ENCODE measurements at regions not wholly inside any gene's neighbourhood (a gene's known extent, or its start where the extent isn't known, plus 50 kb on each side); places are given as distances from the start of the nearest gene placed in this dataset.

DNA sequence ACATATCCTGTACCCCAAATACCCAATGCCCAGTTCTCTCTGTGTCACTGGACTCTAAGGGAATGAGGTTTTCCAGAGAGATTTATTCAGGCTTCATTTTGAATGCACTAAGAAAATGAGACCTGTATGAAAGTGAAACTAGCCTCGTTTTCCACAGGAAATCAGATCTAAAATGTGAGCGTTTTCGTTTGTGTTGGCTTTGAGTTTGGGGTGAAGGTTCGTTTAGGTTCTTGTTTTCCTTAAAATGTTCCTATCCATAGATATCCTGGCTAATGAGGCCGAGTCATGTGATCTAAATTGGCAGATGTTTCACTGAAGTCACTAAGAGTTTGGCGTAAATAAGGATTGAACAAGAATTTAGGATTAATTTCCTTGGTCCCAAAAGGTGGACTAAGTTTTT lies 90.9 kb upstream of the BMPER start:
- no peak overlapping the region for H3K9ac ChIP-seq (ENCODE audit: low read depth, low read length)
- H3K27me3 ChIP-seq (ENCODE audit: control insufficient read depth, insufficient read depth, low read length), result no peaks in the 10 kb centered on the region
- no peaks in the 10 kb centered on the region for H3K4me1 ChIP-seq (ENCODE audit: control insufficient read depth, insufficient read depth, low read length)
- H3K9me3 ChIP-seq (ENCODE audit: control insufficient read depth, insufficient read depth, low read length), result no peaks in the 10 kb centered on the region
- no peak overlapping the region for H3K27ac ChIP-seq (ENCODE audit: low read depth, low read length)
- H3K36me3 ChIP-seq (ENCODE audit: control insufficient read depth, insufficient read depth, low read length), result no peaks in the 10 kb centered on the region
- no peak overlapping the region for H3K4me3 ChIP-seq (ENCODE audit: low read depth, low read length)

DNA sequence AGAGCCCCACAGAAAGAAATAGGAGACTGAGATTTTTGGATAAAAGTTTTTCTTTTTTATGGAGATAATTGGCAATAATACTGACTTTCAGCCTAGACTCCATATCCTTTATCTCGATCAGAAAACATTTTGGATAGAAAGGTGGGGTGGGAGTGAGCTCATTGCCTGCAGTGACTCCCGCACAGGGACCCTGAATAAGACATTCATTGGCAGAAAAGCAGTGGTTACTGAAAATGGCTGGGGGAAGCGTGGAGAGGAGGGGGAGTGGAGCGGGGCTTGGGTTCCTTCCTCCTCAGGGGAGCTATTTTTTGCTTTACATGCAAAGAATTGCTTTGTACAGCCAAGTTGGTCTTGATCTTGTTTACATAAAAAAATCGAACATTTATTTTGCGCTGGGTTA lies 90.4 kb upstream of the BMPER start:
- H3K9ac ChIP-seq (ENCODE audit: low read depth, low read length), result no peak overlapping the region
- no peaks in the 10 kb centered on the region for H3K36me3 ChIP-seq (ENCODE audit: control insufficient read depth, insufficient read depth, low read length)
- no peaks in the 10 kb centered on the region for H3K9me3 ChIP-seq (ENCODE audit: control insufficient read depth, insufficient read depth, low read length)
- no peak overlapping the region for H3K27ac ChIP-seq (ENCODE audit: low read depth, low read length)
- H3K27me3 ChIP-seq (ENCODE audit: control insufficient read depth, insufficient read depth, low read length), result no peaks in the 10 kb centered on the region
- no peaks in the 10 kb centered on the region for H3K4me1 ChIP-seq (ENCODE audit: control insufficient read depth, insufficient read depth, low read length)
- H3K4me3 ChIP-seq (ENCODE audit: low read depth, low read length), result no peak overlapping the region

DNA sequence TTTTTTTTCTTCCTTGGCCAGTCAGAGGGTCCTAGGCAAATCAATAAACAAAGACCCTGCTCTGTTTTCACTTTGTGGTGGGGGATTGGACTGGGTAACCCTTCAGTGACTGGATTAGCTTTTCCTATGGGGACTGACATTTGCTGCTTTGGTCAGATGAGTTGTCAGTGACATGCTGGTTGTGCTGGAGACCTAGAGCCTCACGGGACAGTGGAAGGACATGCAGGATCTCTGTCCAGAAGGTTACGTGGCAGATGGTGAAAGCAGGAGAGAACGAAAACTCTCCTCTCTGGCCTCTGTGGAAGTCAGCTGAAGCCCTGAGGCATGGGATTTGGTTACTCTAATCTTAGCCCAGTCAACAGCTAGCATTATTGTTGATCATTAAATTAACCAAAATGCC lies 90.0 kb upstream of the BMPER start:
- no peaks in the 10 kb centered on the region for H3K27me3 ChIP-seq (ENCODE audit: control insufficient read depth, insufficient read depth, low read length)
- no peak overlapping the region for H3K27ac ChIP-seq (ENCODE audit: low read depth, low read length)
- no peak overlapping the region for H3K4me3 ChIP-seq (ENCODE audit: low read depth, low read length)
- H3K9me3 ChIP-seq (ENCODE audit: control insufficient read depth, insufficient read depth, low read length), result no peaks in the 10 kb centered on the region
- no peak overlapping the region for H3K9ac ChIP-seq (ENCODE audit: low read depth, low read length)
- H3K36me3 ChIP-seq (ENCODE audit: control insufficient read depth, insufficient read depth, low read length), result no peaks in the 10 kb centered on the region
- no peaks in the 10 kb centered on the region for H3K4me1 ChIP-seq (ENCODE audit: control insufficient read depth, insufficient read depth, low read length)

DNA sequence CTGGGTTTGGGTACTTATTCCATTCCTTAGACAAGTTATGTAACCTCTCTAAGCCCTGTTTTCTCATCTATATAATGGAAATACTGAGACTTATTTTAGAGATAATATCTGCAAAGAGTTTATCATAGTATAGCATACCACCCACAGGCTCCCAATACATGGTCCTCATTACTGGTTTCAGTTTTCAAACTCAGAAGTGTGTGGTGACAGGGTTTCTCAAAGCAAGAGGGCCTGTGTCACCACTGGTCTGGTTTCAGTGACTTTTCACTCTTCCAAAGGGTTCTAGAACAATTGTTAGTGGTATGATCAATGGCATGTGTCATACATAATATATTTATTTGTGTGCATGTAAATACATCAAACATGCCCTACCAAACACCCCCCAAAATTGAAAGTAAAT lies 89.2 kb upstream of the BMPER start:
- H3K9me3 ChIP-seq (ENCODE audit: control insufficient read depth, insufficient read depth, low read length), result no peaks in the 10 kb centered on the region
- H3K27me3 ChIP-seq (ENCODE audit: control insufficient read depth, insufficient read depth, low read length), result no peaks in the 10 kb centered on the region
- no peaks in the 10 kb centered on the region for H3K4me1 ChIP-seq (ENCODE audit: control insufficient read depth, insufficient read depth, low read length)
- no peak overlapping the region for H3K9ac ChIP-seq (ENCODE audit: low read depth, low read length)
- H3K4me3 ChIP-seq (ENCODE audit: low read depth, low read length), result no peak overlapping the region
- no peaks in the 10 kb centered on the region for H3K36me3 ChIP-seq (ENCODE audit: control insufficient read depth, insufficient read depth, low read length)
- no peak overlapping the region for H3K27ac ChIP-seq (ENCODE audit: low read depth, low read length)

DNA sequence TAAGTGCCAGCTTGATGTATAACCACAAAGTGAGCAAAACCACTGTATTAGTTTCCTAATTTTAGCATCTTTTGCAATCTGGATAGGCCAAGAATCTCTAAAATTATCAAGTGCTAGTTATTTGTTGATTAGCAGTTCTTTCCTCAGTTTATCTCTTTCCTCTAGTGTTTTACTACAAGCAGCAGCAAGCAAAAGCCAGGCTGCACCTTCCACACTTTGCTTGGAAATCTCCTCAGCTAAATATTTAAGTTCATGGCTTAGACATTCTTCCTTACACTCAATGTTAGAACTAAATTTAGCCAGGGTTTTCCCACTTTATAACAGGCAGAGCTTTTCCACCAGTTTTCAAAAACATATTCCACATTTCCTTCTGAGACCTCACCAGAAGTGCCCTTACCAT lies 85.7 kb upstream of the BMPER start:
- H3K4me1 ChIP-seq (ENCODE audit: control insufficient read depth, insufficient read depth, low read length), result no peaks in the 10 kb centered on the region
- no peak overlapping the region for H3K27ac ChIP-seq (ENCODE audit: low read depth, low read length)
- no peak overlapping the region for H3K4me3 ChIP-seq (ENCODE audit: low read depth, low read length)
- H3K27me3 ChIP-seq (ENCODE audit: control insufficient read depth, insufficient read depth, low read length), result no peaks in the 10 kb centered on the region
- no peaks in the 10 kb centered on the region for H3K36me3 ChIP-seq (ENCODE audit: control insufficient read depth, insufficient read depth, low read length)
- no peak overlapping the region for H3K9ac ChIP-seq (ENCODE audit: low read depth, low read length)
- H3K9me3 ChIP-seq (ENCODE audit: control insufficient read depth, insufficient read depth, low read length), result no peaks in the 10 kb centered on the region

DNA sequence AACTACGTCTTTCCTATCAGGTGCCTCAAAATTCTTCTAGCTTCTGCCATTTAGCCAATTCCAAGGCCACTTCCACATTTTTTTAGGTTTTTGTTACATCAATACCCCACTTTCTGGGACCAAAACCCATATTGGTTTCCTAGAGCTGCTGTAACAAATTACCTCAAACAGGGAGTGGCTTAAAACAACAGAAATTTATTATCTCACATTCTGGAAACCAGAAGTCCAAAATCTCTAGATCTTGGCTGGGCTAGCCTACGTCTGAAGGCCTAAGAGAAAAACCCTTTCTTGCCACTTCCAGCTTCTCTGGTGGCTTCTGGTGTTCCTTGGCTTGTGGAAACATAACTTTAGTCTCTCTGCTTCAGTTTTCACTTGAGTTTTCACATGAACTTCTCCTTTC lies 85.1 kb upstream of the BMPER start:
- Histone ChIP-seq H3K4me3 (ENCODE audit: low read depth, low read length) (no peak overlapping the region), H3K4me1 (ENCODE audit: control insufficient read depth, insufficient read depth, low read length) (no peaks in the 10 kb centered on the region), H3K9ac (ENCODE audit: low read depth, low read length) (no peak overlapping the region), H3K9me3 (ENCODE audit: control insufficient read depth, insufficient read depth, low read length) (no peaks in the 10 kb centered on the region), H3K27ac (ENCODE audit: low read depth, low read length) (no peak overlapping the region), H3K27me3 (ENCODE audit: control insufficient read depth, insufficient read depth, low read length) (no peaks in the 10 kb centered on the region), H3K36me3 (ENCODE audit: control insufficient read depth, insufficient read depth, low read length) (no peaks in the 10 kb centered on the region)

DNA sequence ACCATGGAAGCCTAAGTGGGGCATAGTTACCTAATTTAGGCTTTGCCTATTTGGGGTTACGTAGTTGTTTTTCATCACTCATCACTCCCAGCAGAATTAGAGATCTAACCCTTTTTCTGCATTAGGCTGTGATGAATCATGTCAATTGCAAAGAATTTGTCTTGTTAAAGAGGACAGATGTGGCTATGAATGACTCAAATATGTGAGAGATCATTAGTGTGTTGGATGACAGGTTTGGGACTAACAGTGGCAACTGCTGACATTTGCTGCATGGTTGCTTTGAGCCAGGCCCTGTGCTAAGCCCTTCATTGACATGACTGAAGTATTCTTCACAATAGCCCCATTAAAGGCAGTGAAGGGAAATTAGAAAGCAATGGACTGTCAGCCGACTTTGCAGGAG lies 83.4 kb upstream of the BMPER start:
- Histone ChIP-seq H3K4me3 (ENCODE audit: low read depth, low read length) (no peak overlapping the region), H3K27ac (ENCODE audit: low read depth, low read length) (no peak overlapping the region), H3K36me3 (ENCODE audit: control insufficient read depth, insufficient read depth, low read length) (no peaks in the 10 kb centered on the region), H3K9me3 (ENCODE audit: control insufficient read depth, insufficient read depth, low read length) (no peaks in the 10 kb centered on the region), H3K9ac (ENCODE audit: low read depth, low read length) (no peak overlapping the region), H3K4me1 (ENCODE audit: control insufficient read depth, insufficient read depth, low read length) (no peaks in the 10 kb centered on the region), H3K27me3 (ENCODE audit: control insufficient read depth, insufficient read depth, low read length) (no peaks in the 10 kb centered on the region)

DNA sequence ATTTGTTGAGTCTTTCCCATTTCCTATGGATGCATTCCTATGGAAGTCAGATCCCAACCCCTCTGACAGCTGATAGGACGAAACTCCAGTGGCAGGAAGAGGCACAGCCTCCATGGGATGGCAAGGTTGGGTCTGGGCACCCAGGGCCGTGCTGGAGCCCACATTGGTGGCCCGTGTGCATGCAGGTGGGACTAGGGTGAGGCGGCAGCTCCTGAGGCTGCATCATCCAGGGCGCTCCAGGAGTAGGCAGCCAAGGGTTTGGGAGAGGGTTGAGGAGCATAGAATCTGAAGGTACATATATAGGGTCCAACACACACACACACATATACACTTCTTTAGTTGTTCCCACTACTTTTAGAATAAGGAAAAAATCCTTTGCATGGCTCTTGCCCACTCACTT lies 81.4 kb upstream of the BMPER start:
- Histone ChIP-seq H3K9ac (ENCODE audit: low read depth, low read length) (no peak overlapping the region), H3K36me3 (ENCODE audit: control insufficient read depth, insufficient read depth, low read length) (no peaks in the 10 kb centered on the region), H3K4me3 (ENCODE audit: low read depth, low read length) (no peak overlapping the region), H3K9me3 (ENCODE audit: control insufficient read depth, insufficient read depth, low read length) (no peaks in the 10 kb centered on the region), H3K27ac (ENCODE audit: low read depth, low read length) (no peak overlapping the region), H3K27me3 (ENCODE audit: control insufficient read depth, insufficient read depth, low read length) (no peaks in the 10 kb centered on the region), H3K4me1 (ENCODE audit: control insufficient read depth, insufficient read depth, low read length) (no peaks in the 10 kb centered on the region)

DNA sequence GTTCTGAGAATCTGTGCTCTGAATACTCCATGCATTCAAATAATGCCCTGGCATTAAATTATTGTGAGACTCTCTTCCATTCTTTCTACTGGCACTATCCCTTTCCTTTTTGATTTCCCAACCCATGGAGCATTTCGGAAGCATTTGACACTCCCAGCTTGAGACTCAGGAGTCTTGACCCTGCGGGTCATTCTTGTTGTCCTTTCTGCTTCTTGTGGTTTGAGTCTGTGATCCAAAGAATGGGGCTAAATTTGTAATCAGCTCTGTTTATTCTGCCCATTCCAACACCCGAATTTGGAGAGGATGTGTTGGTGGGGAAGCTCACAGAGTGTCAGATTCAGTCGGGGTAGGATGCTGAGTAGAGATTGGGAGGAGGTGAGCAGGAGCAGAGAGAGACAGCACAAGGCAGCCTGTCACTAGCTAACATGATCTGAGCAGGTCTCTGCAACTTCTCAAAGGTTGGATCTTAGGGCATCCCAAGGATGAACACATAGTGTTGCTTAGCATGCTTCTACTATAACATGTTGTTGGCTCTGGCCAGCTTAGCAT lies 80.4 kb upstream of the BMPER start:
- H3K27ac ChIP-seq (ENCODE audit: low read depth, low read length), result no peak overlapping the region
- H3K4me3 ChIP-seq (ENCODE audit: low read depth, low read length), result no peak overlapping the region
- H3K36me3 ChIP-seq (ENCODE audit: control insufficient read depth, insufficient read depth, low read length), result no peaks in the 10 kb centered on the region
- no peaks in the 10 kb centered on the region for H3K4me1 ChIP-seq (ENCODE audit: control insufficient read depth, insufficient read depth, low read length)
- no peaks in the 10 kb centered on the region for H3K9me3 ChIP-seq (ENCODE audit: control insufficient read depth, insufficient read depth, low read length)
- H3K9ac ChIP-seq (ENCODE audit: low read depth, low read length), result no peak overlapping the region
- H3K27me3 ChIP-seq (ENCODE audit: control insufficient read depth, insufficient read depth, low read length), result no peaks in the 10 kb centered on the region

DNA sequence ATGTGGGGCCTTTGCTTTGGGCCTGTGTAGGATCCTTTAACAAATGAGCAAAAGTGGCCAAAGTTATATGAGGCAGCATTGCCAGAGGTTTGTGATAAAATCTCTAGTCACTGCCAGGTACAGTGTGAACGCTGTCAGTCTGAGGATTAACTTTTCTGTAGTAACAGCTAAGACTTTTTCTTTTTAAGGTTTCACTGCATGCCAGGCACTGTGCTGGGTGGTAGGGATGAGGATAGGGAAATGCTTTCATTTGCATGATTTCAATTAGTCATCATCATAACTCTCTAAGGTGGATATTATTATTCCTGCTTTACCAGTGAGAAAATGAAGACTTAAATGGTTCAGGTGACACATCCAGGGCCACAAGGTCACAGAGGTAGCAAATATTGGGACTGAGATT lies 79.7 kb upstream of the BMPER start:
- Histone ChIP-seq H3K27me3 (ENCODE audit: control insufficient read depth, insufficient read depth, low read length) (no peaks in the 10 kb centered on the region), H3K9ac (ENCODE audit: low read depth, low read length) (no peak overlapping the region), H3K9me3 (ENCODE audit: control insufficient read depth, insufficient read depth, low read length) (no peaks in the 10 kb centered on the region), H3K4me3 (ENCODE audit: low read depth, low read length) (no peak overlapping the region), H3K27ac (ENCODE audit: low read depth, low read length) (no peak overlapping the region), H3K4me1 (ENCODE audit: control insufficient read depth, insufficient read depth, low read length) (no peaks in the 10 kb centered on the region), H3K36me3 (ENCODE audit: control insufficient read depth, insufficient read depth, low read length) (no peaks in the 10 kb centered on the region)

DNA sequence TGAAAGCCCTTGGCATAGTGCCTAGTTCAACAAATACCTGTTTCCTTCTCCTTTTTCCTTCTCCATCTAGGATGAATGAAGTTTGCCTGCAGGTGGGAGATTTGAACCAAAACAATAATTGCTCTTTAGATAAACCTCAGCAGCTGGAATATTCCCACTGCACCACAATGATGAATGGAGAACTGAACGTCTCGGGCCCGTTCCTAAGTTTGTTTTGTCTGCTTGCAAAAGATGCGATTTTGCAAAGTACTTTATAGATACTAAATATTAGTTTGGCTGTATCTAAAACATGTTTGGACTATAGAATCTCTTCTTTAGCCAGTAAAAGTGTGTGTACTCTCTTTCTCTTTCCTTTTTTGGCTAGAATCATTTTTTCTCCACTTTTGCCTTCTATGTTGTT lies 75.8 kb upstream of the BMPER start:
- H3K4me3 ChIP-seq (ENCODE audit: low read depth, low read length), result no peak overlapping the region
- H3K9ac ChIP-seq (ENCODE audit: low read depth, low read length), result no peak overlapping the region
- no peaks in the 10 kb centered on the region for H3K27me3 ChIP-seq (ENCODE audit: control insufficient read depth, insufficient read depth, low read length)
- H3K4me1 ChIP-seq (ENCODE audit: control insufficient read depth, insufficient read depth, low read length), result no peaks in the 10 kb centered on the region
- H3K27ac ChIP-seq (ENCODE audit: low read depth, low read length), result no peak overlapping the region
- no peaks in the 10 kb centered on the region for H3K9me3 ChIP-seq (ENCODE audit: control insufficient read depth, insufficient read depth, low read length)
- H3K36me3 ChIP-seq (ENCODE audit: control insufficient read depth, insufficient read depth, low read length), result no peaks in the 10 kb centered on the region

Data from HUES48 (cell line).